Activated B cell treated with CpG ODN at 0.5 μM for 24 hours (primary cell): ENCODE measurements at regions not wholly inside any gene's neighbourhood (a gene's known extent, or its start where the extent isn't known, plus 50 kb on each side); places are given as distances from the start of the nearest gene placed in this dataset.

ENCODE experiments used
- ATAC-seq: fragments of 200-7000 bp; cut with Tn5 transposase; one replicate; pipeline ENCODE4 v1.10.0; 2021; ENCODE audit warnings: low read depth, mild to moderate bottlenecking, moderate library complexity
- CTCF ChIA-PET: fragments of 350-600 bp; sonication (Branson Sonifier 250); formaldehyde crosslinking; loops from one replicate; lab custom pipeline; 2021; ENCODE audit warnings: antibody characterized with exemption; lab: Charles Lee
- POLR2A ChIA-PET: fragments of 350-600 bp; sonication (Branson Sonifier 250); formaldehyde crosslinking; loops from one replicate; lab custom pipeline; 2021; ENCODE audit warnings: antibody characterized with exemption; lab: Charles Lee
- DNase-seq: peaks from one replicate; pipeline ENCODE4 v3.0.0; 2022
- H3K27ac Mint-ChIP-seq: one replicate; pipeline ENCODE4 v1.8.0; 2020; ENCODE audit warnings: mixed read lengths
- H3K27me3 Mint-ChIP-seq: one replicate; pipeline ENCODE4 v1.8.0; 2021; ENCODE audit warnings: mixed read lengths
- H3K36me3 Mint-ChIP-seq: one replicate; pipeline ENCODE4 v1.8.0; 2021; ENCODE audit warnings: low read depth, mixed read lengths
- H3K4me1 Mint-ChIP-seq: one replicate; pipeline ENCODE4 v1.8.0; 2021; ENCODE audit warnings: mixed read lengths
- H3K4me3 Mint-ChIP-seq: one replicate; pipeline ENCODE4 v1.8.0; 2020; ENCODE audit warnings: mild to moderate bottlenecking, mixed read lengths
- H3K9me3 Mint-ChIP-seq: one replicate; pipeline ENCODE4 v1.8.0; 2020; ENCODE audit warnings: mixed read lengths
- CTCF ChIP-seq: fragments of 200-600 bp; IDR thresholded peaks from one replicate; pipeline ENCODE4 v1.8.0; 2022; ENCODE audit warnings: antibody characterized with exemption, mild to moderate bottlenecking
- intact Hi-C: fragments of 100-400 bp; cut with micrococcal nuclease; formaldehyde crosslinking; loops from one replicate; pipeline ENCODE4 v1.15.1; 2024

- Mint-ChIP-seq H3K4me3 (no peak overlapping the region), H3K27ac (no peak overlapping the region), H3K4me1 (no peaks in the 10 kb centered on the region), H3K36me3 (no peaks in the 10 kb centered on the region), H3K9me3 (peaks cover 29% of the 10 kb centered on the region), H3K27me3 (peaks cover 12% of the 10 kb centered on the region)
- no peak for TF ChIP-seq CTCF
- CTCF ChIA-PET, result no interaction called here
- intact Hi-C loops, result no loop called here
- POLR2A ChIA-PET, result no interaction called here
- ATAC-seq (no peak), DNase-seq (no peak)
Measured at GRCh38 chr5:71794061-71794695, 75.1 kb downstream of the CARTPT start.

GRCh38 chr5:71802673-71803072, 83.6 kb downstream of the CARTPT start:
- POLR2A ChIA-PET, result no interaction called here
- Mint-ChIP-seq H3K4me3 (no peak overlapping the region), H3K27ac (no peak overlapping the region), H3K36me3 (no peaks in the 10 kb centered on the region), H3K4me1 (no peaks in the 10 kb centered on the region), H3K9me3 (peaks cover 7% of the 10 kb centered on the region), H3K27me3 (peaks cover 13% of the 10 kb centered on the region)
- intact Hi-C loops, result no loop called here
- no peak for ATAC-seq
- CTCF ChIA-PET, result no interaction called here
- DNase-seq, result no peak
- no peak for TF ChIP-seq CTCF

GRCh38 chr5:71806711-71807110, 87.6 kb downstream of the CARTPT start:
- Mint-ChIP-seq H3K4me3 (no peak overlapping the region), H3K4me1 (no peaks in the 10 kb centered on the region), H3K36me3 (no peaks in the 10 kb centered on the region), H3K27ac (no peak overlapping the region), H3K27me3 (peaks cover 10% of the 10 kb centered on the region), H3K9me3 (no peaks in the 10 kb centered on the region)
- ChIA-PET CTCF (no interaction called here), POLR2A (no interaction called here)
- intact Hi-C loops, result no loop called here
- no peak for ATAC-seq
- no peak for DNase-seq
- no peak for TF ChIP-seq CTCF

DNA sequence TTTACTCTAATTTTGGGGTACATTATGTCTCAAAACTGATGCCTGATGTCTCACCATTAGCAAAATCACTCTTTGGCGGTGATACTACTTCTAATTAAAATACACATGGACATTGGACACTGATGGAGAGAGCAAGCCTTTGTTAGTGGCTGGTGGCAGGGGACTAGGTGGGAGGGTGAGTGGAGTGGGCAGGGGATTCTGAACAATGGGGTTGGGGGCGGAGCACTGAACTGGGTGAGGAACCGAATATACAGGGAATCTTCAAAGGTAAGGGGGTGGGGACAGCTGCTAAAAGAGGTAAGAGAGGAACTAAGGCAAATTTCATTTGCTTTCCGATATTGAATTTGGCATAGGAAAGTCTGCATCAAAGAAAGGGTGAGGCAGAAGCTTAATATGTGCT, 88.8 kb downstream of the CARTPT start:
- intact Hi-C loops, result no loop called here
- ATAC-seq (no peak), DNase-seq (no peak)
- no peak for TF ChIP-seq CTCF
- Mint-ChIP-seq H3K36me3 (no peaks in the 10 kb centered on the region), H3K4me3 (no peak overlapping the region), H3K27ac (no peak overlapping the region), H3K4me1 (no peaks in the 10 kb centered on the region), H3K9me3 (no peaks in the 10 kb centered on the region), H3K27me3 (peaks cover 10% of the 10 kb centered on the region)
- ChIA-PET CTCF (no interaction called here), POLR2A (no interaction called here)

- Mint-ChIP-seq H3K27me3 (peaks cover 10% of the 10 kb centered on the region), H3K4me3 (no peak overlapping the region), H3K27ac (no peak overlapping the region), H3K9me3 (no peaks in the 10 kb centered on the region), H3K36me3 (no peaks in the 10 kb centered on the region), H3K4me1 (no peaks in the 10 kb centered on the region)
- DNase-seq (no peak), ATAC-seq (no peak)
- POLR2A ChIA-PET, result no interaction called here
- intact Hi-C loops, result no loop called here
- no peak for TF ChIP-seq CTCF
- CTCF ChIA-PET, result no interaction called here
Measured at GRCh38 chr5:71809446-71809845, 90.4 kb downstream of the CARTPT start.
